ENCODE measurements at regions not wholly inside any gene's neighbourhood (a gene's known extent, or its start where the extent isn't known, plus 50 kb on each side); places are given as distances from the start of the nearest gene placed in this dataset.
"Not testable (repeated sequence)": the region's sequence is repeated elsewhere in the genome, so short reads cannot be mapped to it uniquely, and the experiment has no call there.

DNA sequence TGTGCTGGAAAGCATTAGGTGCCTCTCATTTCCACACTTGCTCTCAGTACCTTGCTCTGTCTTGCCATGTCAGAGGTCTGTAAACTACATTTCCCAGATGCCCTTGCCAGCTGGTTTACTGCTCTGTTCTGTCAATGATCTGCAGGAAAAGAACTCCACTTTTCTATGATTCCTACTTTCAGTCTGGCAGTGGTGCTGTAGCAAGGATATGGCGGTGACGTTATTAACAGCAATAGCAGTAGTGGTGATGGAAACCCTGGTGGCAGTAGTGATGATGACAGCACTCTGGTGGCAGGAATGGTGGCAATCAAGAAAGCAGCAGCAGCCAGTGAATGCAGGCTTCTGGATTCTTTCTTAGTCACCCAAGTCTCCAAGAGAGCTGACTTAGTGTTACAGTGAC lies 665.2 kb downstream of the DIPK2A start:
- DNase-seq = peak; percentile 4

DNA sequence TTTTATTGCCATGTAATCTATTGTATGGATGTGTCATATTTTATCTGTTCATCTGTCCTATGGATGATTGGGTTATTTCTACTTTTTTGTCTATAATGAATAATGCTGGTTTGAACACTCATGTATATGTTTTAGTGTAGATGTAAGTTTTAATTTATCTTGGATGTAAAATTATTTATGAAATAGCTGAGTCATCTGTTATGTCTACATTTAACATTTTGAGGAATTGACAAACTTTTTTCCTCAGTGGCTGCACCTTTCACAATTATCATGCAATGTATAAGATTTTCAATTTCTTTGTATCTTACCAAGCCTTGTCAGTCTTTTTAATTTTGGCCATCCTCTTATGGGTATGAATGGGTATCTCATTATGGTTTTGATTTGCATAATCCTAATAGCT lies 666.4 kb downstream of the DIPK2A start:
- no peak for DNase-seq

DNA sequence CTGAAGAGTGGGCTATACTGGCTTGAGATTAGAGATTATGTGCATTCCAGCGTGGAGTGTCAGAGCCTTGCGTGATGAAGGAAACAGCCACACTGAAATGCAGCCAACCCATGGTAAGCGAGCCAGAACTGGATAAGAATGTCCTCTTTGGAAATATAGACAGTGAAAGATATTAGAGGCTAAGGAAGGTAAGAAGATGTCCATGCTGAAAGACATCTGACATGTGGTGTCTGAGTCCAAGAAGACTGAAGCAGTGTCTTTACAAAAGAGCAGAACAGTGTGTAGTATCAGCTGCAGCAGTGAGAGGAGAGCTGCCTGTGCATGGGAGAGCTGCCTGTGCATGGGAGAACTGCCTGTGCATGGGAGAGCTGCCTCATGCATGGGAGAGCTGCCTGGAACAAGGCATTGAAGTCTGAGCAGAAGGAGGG lies 672.2 kb downstream of the DIPK2A start:
- no peak for DNase-seq

DNA sequence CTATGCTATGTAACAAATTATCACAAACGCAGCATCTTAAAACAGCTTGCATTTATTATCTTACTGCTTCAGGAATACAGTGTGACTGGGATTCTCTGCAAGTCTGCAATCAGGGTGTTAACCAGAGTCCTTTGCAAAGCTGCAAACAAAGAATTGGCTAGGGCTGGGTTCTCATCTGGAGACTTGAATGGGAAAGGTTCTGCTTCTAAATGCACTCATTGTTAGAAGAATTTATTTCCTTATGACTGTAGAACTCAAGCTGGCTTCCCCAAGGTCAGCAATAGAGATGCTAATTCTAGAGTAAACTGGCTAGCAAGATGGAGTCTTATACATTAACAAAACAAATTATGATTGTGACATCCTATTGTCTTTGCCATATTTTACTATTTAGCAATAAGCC lies 673.7 kb downstream of the DIPK2A start:
- no peak for DNase-seq

DNA sequence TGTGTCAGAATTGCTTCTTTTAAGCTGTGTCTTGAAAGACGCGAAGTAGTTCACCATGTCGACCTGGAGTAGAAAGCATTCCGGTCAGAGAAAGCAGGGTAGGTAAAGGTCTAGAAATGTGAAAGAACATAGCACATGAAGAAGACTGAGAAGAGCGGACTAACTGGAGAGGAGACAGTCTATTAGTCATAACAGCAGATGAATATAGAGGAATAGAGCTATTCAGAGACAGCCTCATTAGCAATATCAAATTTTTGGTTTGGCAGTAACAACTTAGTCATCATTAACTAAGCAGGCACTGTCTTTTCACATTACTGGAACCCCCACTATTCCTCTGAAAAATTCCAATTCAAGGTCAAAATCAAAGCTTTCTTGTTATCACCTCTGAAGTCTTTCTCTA lies 678.8 kb downstream of the DIPK2A start:
- DNase-seq = no peak

DNA sequence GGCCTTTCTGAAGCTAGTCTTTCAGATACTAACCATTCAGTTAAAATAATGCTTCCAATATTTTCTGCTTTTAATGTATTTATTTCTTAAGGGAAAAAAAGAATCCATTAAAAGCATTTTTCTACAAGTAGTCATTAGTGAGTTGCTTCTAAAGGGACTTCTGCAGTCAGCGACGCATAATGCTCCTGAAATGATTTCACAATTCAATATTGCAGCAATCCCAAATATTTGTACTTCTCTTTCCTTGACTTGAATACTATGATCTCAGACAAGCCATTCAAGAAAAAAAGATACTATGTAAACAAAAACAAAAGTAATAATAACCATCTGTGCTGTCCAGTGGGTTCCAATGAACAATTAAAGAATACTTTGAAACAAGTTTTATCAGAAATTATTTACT lies 681.0 kb downstream of the DIPK2A start:
- no peak for DNase-seq

DNA sequence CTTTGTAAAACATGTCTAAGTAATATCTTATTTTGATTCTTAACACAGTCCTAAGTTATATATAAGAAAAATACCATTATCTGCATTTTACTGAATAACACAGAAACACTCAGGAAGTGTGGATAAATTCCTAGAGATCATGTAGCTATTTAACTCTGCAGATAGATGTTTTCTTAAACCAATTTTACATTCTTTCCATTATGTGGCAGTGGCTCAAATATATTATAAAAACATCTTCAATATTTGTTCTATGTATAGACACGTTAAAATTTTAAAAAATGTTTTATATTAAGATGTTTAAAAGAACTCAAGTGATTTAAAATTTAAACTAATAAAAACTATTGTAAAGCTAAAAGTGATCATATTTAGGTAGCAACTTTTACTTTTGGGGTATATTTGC lies 683.8 kb downstream of the DIPK2A start:
- DNase-seq = no peak

DNA sequence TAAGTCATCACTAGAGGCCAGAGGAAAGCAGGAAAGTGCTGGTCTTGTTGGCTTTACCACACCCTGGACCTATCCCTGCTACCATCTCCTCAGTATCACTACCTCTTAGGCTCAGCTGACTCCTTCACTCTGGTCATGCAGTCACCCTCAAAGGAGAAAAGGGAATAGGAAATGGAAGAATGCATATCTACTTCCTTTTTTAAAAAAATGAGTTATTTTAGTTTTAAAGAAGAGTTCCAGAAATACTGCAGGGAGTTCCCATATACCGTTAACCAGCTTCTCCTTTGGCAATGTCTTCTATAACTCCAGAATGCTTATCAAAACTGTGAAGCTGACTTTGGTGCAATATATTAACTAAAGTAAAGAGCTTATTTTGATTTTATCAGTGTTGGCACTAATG lies 688.6 kb downstream of the DIPK2A start:
- DNase-seq = no peak

DNA sequence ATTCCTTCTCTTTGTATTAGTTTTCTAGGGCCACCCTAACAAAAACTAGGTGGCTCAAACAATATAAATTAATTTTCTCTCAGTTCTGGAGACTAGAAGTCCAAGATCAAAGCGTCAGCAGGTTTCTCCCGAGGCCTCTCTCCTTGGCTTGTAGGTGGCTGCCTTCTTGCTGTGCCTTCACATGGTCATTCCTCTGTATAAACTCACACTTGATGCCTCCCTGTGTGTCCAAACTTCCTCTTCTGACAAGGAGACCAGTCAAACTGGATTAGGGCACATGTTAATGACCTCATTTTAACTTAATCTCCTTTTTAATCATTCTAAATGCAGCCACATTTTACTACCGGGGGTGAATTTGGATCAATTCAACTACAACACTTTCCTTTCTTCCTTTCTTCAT lies 691.1 kb downstream of the DIPK2A start:
- DNase-seq = no peak

DNA sequence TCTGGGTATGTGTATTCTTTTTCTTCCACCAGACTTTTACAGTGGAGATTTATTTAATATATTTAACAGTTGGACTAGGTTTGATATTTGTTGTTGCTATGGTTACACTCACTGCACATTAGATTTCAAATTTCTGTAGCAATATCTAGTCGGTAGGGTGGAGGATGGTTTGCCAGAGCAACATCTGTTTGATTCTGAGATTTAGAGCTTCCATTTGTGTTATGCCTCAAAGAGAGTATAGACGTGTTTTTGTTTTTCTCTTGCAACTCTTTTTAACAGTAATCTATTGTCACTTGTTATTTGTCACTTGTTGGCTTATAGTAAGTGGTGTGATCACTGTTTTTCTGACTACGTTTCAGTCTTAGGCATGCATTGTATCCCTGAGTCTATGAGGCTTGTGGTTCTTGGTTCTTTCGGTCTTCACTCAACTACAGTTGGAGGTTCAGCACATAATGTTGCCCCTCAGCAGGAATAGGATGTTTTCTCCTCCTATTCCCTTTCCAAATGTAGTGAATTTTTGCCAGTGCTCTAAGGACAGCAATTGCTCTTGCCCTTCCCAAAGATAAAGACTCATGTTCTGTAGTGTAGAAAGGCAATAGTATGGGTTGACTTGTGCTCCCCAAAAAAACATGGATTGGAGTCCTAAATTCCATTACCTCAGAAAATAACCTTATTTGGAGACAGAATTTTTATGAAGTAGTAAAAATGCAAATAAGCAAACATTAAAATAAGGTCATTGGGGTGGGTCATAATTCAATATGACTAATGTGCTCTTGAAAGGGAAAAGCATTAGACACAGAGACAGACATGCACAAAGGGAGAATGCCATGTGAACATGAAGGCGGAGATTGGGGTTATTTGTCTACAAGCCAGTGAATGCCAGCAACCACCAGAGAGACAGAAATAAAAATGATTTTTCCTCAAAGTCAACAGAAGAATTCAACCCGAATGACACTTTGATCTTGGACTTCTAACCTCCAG lies 692.1 kb downstream of the DIPK2A start:
- no peak for DNase-seq

DNA sequence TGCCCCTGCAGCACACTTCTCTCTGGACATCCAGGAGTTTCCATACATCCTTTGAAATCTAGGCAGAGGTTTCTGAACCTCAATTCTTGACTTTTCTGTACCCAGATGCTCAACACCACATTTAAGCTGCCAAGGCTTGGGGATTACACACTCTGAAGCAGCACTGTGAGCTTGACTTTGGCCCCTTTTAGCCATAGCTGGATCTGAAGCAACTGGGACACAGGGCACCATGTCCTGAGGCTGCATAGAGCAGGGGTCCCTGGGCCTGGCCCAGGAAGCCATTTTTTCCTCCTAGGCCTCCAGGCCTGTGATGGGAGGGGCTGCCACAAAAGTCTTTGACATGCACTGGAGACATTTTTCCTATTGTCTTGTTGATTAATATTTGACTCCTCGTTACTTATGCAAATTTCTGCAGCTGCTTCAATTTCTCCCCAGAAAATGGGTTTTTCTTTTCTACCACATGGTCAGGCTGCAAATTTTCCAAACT lies 694.0 kb downstream of the DIPK2A start:
- DNase-seq = no peak

DNA sequence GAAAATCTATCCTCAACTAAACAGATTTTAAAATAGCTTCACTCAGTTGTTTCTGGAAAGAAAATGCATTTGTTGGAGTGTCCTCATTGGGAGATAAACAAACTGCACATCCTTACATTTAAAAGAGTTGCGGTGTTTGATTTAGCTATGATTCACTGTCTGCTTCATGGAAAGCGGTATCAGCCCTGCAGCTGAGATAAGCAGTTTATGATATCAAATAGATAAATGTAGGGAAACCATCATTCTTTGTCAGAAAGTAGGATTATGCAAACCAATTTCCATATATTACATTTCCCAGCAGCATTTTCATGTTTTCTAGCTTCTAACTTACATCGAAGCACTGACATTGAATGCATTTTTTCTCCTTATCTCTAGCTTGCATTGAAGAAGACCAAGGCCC lies 698.9 kb downstream of the DIPK2A start:
- DNase-seq = no peak

DNA sequence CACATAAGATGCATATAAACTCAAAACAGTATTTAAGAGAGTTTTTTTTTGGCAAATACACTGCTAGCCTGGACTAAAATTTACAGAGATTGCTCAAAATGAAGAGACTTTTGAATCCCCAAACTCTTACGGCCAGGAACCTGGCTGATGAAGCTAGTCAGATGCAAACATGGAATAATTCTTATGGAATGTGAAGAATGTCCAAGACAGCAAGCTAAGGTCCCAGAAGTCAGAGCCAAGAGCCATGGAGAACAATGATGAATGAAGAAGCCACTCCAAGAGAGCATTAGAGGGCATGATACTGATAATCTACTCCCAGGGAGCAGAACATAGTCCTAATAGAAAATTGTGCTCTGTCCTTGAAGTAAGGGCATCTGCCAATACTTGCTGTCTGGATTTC lies 705.5 kb downstream of the DIPK2A start:
- no peak for DNase-seq

DNA sequence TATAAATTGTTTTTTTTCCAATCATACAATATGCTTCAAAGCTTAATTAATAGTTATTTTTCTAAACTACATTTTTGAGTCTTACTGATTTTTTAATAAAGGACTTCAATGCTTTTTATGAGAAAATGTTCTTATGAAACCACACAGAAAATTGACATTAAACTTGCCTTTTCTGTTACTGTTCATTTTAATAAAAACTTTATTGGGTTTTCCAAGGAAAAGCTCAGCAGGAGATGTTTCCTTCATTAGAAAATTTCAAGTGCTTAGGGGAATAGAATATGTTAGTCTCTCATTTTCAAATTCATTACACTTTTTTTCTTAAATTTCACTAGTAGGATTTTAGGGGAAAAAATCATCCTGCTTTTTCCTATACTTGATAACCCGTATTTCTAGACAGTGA lies 711.4 kb downstream of the DIPK2A start:
- no peak for DNase-seq

DNA sequence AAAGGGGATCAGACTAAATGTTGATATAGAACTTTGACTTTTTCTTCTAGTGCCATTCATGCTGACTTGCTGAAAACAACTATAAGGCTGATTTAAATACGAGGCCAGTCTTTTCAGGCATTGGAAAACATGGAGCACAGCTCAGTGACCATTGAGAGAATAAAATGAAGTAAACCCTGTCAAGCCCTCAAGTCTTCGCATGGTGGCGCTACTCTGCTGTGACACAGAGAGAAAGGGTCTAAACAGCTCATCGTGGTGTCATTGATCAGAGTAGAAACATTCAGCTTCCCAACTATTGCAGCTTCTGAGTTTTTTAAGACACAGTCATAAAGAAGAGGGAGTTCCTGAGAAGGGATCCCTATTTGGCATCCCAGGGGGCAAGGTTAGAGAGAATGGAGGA lies 716.2 kb downstream of the DIPK2A start:
- DNase-seq = no peak

DNA sequence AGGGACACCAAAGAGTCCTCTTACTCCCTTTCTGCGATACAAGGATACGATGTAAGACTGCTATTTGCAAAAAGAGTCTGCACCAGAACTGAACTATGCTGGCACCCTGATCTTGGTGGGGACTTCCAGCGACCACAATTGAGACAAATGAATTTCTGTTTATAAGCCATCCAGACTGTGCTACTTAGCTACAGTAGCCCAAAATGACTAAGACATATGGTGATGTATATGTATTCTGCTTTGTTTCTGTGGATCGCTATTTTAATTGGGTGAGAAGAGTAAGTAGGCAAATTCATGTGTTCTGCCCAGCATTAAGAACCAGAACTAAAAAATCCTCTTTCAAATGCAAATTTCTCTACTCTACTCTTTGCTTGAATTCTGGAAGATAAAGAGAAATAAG lies 720.9 kb downstream of the DIPK2A start:
- no peak for DNase-seq

DNA sequence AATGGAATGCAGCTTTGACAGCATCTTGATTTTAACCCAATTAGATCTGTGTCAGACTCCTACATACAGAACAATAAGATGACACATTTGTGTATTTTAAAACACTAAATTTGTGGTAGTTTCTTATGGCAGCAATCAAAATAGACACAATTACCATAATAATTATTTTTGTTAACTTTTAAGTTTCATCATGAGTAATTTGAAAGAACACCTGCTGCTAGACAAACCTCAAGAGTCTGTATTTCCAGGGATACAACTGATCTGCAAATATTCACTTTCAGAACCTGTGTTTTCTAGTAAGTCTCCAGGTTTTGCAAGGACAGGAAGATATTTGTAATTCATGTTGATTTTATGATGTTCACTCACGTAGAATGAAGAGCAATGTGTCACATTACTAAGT lies 736.8 kb downstream of the DIPK2A start:
- no peak for DNase-seq

DNA sequence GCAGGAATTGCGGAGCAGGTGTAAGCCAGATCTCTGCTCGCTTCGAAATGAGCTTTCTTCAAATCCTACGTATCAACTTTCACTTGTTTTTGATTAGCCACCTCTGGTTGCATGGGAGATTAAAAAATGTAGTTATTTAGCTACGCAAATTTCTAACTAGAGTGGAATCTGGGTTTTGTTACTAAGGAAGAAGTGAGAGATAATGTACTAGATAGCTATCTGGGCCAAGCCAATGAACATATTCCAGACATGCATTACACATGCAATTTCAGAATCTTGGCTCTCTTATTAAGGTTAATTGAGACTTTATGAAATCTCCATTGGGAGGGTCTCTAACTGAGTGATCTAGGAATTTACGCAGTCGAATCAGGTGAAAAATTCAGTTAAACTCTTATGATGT lies 765.7 kb downstream of the DIPK2A start:
- DNase-seq = no peak

DNA sequence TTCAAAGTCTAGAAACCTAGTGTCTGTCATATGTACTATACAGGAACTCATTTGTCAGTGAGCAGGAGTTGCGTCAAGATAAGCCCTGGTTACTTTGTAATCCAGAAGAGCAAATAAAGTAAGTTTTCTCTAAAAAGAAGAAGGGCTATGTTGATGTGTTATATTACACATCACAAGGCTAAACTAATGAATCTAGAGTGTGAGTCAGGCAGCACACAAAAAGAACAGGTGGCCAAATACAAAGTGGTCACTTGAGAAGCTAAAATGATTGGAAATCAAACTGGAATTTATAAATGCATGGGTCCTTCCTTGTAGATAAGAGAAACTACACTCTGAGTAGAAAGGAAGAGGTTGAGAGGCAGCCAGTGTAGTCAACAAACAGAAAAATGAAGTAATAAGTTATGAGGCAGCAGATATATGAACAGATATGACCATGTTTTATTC lies 771.6 kb downstream of the DIPK2A start:
- no peak for DNase-seq

DNA sequence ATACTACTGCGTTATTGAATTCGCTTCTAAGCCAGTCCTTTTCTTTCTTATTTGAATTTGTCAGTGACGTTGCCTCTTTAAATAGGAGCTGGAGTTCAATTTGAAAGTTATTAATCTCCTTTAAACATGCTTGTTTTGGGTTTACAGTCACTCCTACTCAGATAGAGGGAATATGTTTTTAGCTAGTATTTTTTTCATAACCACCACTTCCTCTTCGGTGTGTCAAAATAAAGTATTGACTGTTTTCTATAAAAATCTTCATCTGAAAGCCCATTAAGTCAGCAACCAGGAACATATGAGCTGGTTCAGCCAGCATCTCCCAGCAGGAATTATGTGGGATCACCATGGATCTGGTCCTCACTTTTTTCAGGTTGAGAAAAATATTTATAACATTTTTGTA lies 772.9 kb downstream of the DIPK2A start:
- no peak for DNase-seq

DNA sequence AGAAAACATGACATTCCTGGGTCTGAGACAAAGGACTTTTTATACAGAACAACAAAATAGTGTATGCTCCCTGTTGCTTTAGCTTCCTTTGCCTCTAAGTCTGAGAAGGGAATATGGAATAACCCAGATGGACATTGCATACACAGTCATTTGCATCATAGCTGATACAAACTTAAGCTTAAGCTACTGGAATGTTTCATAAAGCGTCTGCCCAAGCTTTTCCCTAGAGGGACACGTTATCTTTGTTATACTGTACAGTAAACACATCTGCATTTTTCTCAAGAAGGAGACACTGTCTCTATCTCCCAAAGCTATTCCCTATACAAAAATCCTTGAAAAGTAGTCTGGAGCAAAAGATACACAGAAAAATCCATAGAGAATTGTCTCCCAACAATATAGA lies 775.0 kb downstream of the DIPK2A start:
- DNase-seq = no peak

DNA sequence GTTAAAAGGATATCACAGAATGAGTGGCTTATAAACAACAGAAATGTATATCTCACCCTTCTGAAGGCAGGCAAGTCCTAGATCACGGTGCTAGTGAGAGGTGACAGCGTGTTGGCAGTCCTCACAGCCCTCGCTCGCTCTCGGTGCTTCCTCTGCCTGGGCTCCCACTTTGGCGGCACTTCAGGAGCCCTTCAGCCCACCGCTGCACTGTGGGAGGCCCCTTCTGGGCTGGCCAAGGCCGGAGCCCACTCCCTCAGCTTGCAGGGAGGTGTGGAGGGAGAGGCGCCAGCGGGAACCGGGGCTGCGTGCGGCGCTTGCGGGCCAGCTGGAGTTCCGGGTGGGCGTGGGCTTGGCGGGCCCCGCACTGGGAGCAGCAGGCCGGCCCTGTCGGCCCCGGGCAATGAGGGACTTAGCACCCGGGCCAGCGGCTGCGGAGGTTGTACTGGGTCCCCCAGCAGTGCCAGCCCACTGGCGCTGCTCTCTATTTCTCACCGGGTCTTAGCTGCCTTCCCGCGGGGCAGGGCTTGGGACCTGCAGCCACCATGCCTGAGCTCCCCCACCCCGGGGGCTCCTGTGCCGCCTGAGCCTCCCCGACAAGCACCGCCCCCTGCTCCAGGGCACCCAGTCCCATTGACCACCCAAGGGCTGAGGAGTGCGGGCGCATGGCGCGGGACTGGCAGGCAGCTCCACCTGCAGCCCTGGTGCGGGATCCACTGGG lies 778.1 kb downstream of the DIPK2A start:
- DNase-seq = not testable (repeated sequence)
